ENCODE measurements at regions not wholly inside any gene's neighbourhood (a gene's known extent, or its start where the extent isn't known, plus 50 kb on each side); places are given as distances from the start of the nearest gene placed in this dataset.

GRCh38 chr16:13344001-13344400 is 442.6 kb downstream of the SHISA9 start:
- no peak for TF ChIP-seq NR2C2 (CRISPR knock-in tag; IDR thresholded peaks at IDR 0.05; ENCODE audit: borderline replicate concordance)
- no peak for TF ChIP-seq ZNF770 (CRISPR knock-in tag; IDR thresholded peaks at IDR 0.05)
- TF ChIP-seq HOXA9 (CRISPR knock-in tag; IDR thresholded peaks at IDR 0.05; ENCODE audit: borderline replicate concordance): no peak
- 0 out of 5 replicates have a peak, but pooled peaks cover 0 to 3% of the 10 kb centered on the region in 2 experiments for H3K27me3 ChIP-seq (ENCODE audit: control insufficient read depth in 1 of 2, insufficient read depth in 2 of 2, low read length in 2 of 2)
- FAIRE-seq (no peak), ATAC-seq (no peak), DNase-seq (ENCODE audit: low spot score) (no peak)
- H3K79me2 ChIP-seq (ENCODE audit: insufficient read depth, low read length): no peaks in the 10 kb centered on the region
- no peaks in the 10 kb centered on the region for H3K36me3 ChIP-seq (replicated peaks in 1 of 2; ENCODE audit: control insufficient read depth in 1 of 2, insufficient read depth in 2 of 2, low read length in 2 of 2)
- no peak overlapping the region for H3K27ac ChIP-seq (ENCODE audit: extremely low read length, insufficient read depth, low read length)
- ChIA-PET POLR2A (no interaction called here), CTCF (ENCODE audit: low intra/inter-chr PET ratio, low total read pairs) (no interaction called here)
- no peak overlapping the region for H2AFZ ChIP-seq (ENCODE audit: low read length)
- peaks cover 7% of the 10 kb centered on the region; the same call in 1 of the 2 replicates for H3K4me1 ChIP-seq (ENCODE audit: insufficient read depth, low read length)
- H3K9ac ChIP-seq (ENCODE audit: insufficient read depth, low read depth, low read length): no peak overlapping the region
- H3K9me3 ChIP-seq (ENCODE audit: low read length): no peaks in the 10 kb centered on the region
- no TSS peak for BruUV-seq (replicated peaks)
- in situ Hi-C loops (cut with HindIII; ENCODE audit: extremely low pct_ligation_motif_present, low pct_unique_long_range_greater_than_20kb): no loop called here
- intact Hi-C loops (cut with micrococcal nuclease; ENCODE audit: unreplicated experiment): no loop called here
- H4K20me1 ChIP-seq (ENCODE audit: insufficient read depth, low read length): no peaks in the 10 kb centered on the region
- 1% methylated on average over 2 of the region's 2 CpGs for WGBS (ENCODE audit: low lambda C conversion rate)
- H3K4me2 ChIP-seq (ENCODE audit: low read depth, low read length): no peak overlapping the region
- H3K4me3 ChIP-seq (replicated peaks in 1 of 3; ENCODE audit: insufficient read depth in 1 of 3, low read depth in 2 of 3, low read length in 3 of 3): no peak overlapping the region

- Histone ChIP-seq H3K9ac (ENCODE audit: insufficient read depth, low read depth, low read length) (no peak overlapping the region), H3K36me3 (replicated peaks in 1 of 2; ENCODE audit: control insufficient read depth in 1 of 2, insufficient read depth in 2 of 2, low read length in 2 of 2) (no peaks in the 10 kb centered on the region), H3K4me2 (ENCODE audit: low read depth, low read length) (no peak overlapping the region), H3K27ac (ENCODE audit: extremely low read length, insufficient read depth, low read length) (no peak overlapping the region), H2AFZ (ENCODE audit: low read length) (no peak overlapping the region), H4K20me1 (ENCODE audit: insufficient read depth, low read length) (no peaks in the 10 kb centered on the region), H3K4me3 (replicated peaks in 1 of 3; ENCODE audit: insufficient read depth in 1 of 3, low read depth in 2 of 3, low read length in 3 of 3) (no peak overlapping the region), H3K27me3 (ENCODE audit: control insufficient read depth in 1 of 2, insufficient read depth in 2 of 2, low read length in 2 of 2) (peaks cover 0 to 10% of the 10 kb centered on the region in 2 experiments; a peak in 1 of 5 replicates), H3K79me2 (ENCODE audit: insufficient read depth, low read length) (no peaks in the 10 kb centered on the region), H3K9me3 (ENCODE audit: low read length) (no peaks in the 10 kb centered on the region), H3K4me1 (ENCODE audit: insufficient read depth, low read length) (no peaks in the 10 kb centered on the region)
- intact Hi-C loops (cut with micrococcal nuclease; ENCODE audit: unreplicated experiment) (no loop called here), in situ Hi-C loops (cut with HindIII; ENCODE audit: extremely low pct_ligation_motif_present, low pct_unique_long_range_greater_than_20kb) (no loop called here)
- ChIA-PET CTCF (ENCODE audit: low intra/inter-chr PET ratio, low total read pairs) (no interaction called here), POLR2A (no interaction called here)
- BruUV-seq (replicated peaks): no TSS peak
- DNase-seq (ENCODE audit: low spot score) (no peak), ATAC-seq (no peak), FAIRE-seq (no peak)
- WGBS (ENCODE audit: low lambda C conversion rate): 47% methylated on average over 6 of the region's 6 CpGs
- TF ChIP-seq, protein P1, sequence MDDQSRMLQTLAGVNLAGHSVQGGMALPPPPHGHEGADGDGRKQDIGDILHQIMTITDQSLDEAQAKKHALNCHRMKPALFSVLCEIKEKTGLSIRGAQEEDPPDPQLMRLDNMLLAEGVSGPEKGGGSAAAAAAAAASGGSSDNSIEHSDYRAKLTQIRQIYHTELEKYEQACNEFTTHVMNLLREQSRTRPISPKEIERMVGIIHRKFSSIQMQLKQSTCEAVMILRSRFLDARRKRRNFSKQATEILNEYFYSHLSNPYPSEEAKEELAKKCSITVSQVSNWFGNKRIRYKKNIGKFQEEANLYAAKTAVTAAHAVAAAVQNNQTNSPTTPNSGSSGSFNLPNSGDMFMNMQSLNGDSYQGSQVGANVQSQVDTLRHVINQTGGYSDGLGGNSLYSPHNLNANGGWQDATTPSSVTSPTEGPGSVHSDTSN (CRISPR knock-in tag; IDR thresholded peaks at IDR 0.05; ENCODE audit: borderline replicate concordance): no peak
- TF ChIP-seq, protein P2, sequence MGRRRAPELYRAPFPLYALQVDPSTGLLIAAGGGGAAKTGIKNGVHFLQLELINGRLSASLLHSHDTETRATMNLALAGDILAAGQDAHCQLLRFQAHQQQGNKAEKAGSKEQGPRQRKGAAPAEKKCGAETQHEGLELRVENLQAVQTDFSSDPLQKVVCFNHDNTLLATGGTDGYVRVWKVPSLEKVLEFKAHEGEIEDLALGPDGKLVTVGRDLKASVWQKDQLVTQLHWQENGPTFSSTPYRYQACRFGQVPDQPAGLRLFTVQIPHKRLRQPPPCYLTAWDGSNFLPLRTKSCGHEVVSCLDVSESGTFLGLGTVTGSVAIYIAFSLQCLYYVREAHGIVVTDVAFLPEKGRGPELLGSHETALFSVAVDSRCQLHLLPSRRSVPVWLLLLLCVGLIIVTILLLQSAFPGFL (CRISPR knock-in tag; IDR thresholded peaks at IDR 0.05): no peak
- TF ChIP-seq ZZZ3 (CRISPR knock-in tag; IDR thresholded peaks at IDR 0.05; ENCODE audit: borderline replicate concordance): no peak
- TF ChIP-seq USF2 (IDR thresholded peaks at IDR 0.05; ENCODE audit: low read depth, low read length): no peak
- TF ChIP-seq USF2 (CRISPR knock-in tag; IDR thresholded peaks at IDR 0.05; ENCODE audit: borderline replicate concordance): no peak
- TF ChIP-seq SP5 (CRISPR knock-in tag; IDR thresholded peaks at IDR 0.05; ENCODE audit: borderline replicate concordance, low read depth): no peak
- no peak for TF ChIP-seq TAF15 (IDR thresholded peaks at IDR 0.05; ENCODE audit: low read depth, low read length, poor library complexity, severe bottlenecking)
- TF ChIP-seq ZNF496 (CRISPR knock-in tag; IDR thresholded peaks at IDR 0.05; ENCODE audit: insufficient replicate concordance): no peak
- TF ChIP-seq MAFK (conservative IDR thresholded peaks at IDR 0.05 in 1 of 2, IDR thresholded peaks at IDR 0.05 in 1 of 2; ENCODE audit: low read length in 2 of 2): peak; percentile 47 to 77; a peak in 2 of 4 replicates
These were observed 447.0 kb downstream of the SHISA9 start for GRCh38 chr16:13348416-13348815.
